ENCODE measurements at regions not wholly inside any gene's neighbourhood (a gene's known extent, or its start where the extent isn't known, plus 50 kb on each side); places are given as distances from the start of the nearest gene placed in this dataset.
"Not testable (repeated sequence)": the region's sequence is repeated elsewhere in the genome, so short reads cannot be mapped to it uniquely, and the experiment has no call there.

DNA sequence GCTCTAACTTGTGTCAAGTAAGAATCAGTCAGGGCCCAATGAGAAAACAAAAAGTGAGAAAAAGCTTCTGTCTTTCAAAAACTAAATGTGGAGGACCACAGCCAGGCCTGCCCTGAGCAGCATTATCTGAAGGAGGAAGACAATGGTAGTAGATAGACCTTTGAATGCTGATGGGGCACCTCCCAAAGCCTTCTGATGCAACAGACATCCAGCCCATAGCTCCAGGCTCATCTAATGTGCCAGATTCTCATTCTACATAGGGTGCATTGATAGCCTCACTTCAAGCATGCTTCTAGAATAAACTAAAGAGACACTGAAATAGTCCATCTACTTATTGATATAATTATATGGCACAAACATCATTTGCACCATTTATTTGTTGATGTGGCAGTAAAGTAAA, 351.6 kb downstream of the HHIPL2 start:
- ChIA-PET CTCF (no interaction called here), POLR2A (no interaction called here)

DNA sequence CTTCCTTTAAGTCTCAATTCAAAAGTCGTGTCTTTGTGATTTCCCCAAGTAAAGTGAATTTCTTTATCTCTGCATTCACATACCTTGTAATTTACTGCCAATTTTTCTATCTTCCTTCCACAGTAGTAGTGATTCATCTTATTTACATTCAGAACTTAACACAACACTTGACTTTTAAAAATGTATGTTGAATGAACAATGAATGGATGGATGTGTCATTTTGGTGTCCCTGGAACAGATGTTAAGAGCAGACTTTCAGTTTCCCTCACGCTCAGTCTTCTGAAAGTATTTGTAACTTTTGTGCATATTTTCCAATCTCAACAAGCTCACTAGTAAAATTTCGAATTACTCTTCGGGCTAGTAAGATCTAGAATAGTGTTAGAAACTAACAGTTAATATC, 352.0 kb downstream of the HHIPL2 start:
- POLR2A ChIA-PET, result no interaction called here
- CTCF ChIA-PET, result no interaction called here

DNA sequence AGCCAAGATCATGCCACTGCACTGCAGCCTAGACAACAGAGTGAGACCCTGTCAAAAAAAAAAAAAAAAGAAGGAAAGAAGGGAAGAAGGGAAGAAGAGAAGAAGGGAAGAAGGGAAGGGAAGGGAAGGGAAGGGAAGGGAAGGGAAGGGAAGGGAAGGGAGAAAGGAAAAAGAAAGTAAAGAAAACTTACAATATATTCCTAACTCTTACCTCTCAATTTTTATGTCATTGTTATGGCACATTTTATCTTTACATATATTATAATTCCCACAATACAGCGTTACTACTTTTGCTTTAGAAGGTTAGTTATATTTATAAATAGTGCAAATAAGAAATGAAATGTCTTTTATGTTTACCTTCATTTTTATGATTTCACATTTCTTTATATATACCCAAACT, 358.7 kb downstream of the HHIPL2 start:
- ChIA-PET POLR2A (no interaction called here), CTCF (no interaction called here)

DNA sequence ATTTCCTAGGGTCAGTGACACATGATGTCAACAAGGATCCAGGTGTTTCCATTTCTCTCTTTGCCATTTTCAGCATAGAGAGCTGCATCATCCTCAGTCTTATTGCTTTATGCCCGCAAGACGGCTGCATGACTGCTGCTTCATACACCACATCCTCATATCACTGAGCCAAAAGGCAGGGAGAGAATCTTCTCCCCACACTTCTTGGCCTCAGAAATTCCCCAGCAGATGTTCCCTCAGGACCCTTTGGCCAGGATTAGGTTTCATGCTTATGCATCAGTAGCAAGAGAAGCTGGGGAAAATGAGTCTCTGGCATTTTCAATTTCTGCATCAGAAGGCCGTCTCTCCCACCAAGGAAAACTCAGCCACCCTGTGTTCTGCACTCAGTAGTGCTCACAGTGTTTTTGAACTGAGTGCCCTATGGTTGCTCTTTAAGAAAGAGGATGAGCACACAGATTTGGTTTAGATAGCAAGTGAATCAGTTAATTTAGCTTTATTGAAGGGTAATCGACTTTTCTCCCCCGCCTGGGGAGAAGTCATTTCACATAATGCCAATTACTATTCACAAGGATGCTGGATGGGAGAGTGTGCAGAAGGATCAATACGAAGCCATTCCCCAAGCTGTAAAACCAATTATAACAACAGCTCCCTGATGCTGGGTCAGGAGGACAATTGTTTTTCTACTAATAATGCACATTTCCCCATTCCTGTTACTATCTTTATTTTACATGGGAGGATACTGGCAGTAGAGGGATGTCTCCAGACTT, 360.2 kb downstream of the HHIPL2 start:
- POLR2A ChIA-PET, result no interaction called here
- CTCF ChIA-PET, result interaction anchor here (0.8 to 1.5 kb wide), 2 partner anchors 9 to 17 kb away, joined by 3 read pairs; no protein-coding TSS in a partner anchor

DNA sequence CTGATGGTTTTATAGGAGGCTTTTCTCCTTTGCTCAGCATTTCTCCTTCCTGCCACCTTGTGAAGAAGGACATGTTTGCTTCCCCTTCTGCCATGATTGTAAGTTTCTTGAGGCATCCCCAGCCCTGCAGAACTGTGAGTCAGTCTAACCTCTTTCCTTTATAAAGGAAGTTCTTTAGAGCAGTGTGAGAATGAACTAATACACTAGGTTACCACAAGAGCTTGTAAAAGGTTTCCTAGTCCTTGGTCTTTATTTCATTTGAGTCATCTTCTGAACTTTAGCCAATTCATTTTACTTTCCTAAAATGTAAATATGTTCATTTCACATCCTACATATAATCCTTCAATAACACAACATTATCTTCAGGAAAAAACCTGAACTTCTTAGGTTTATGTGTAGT, 365.3 kb downstream of the HHIPL2 start:
- CTCF ChIA-PET, result no interaction called here
- POLR2A ChIA-PET, result no interaction called here

- ChIA-PET CTCF (no interaction called here), POLR2A (no interaction called here)
Observed at GRCh38 chr1:222181191-222181590, 366.7 kb downstream of the HHIPL2 start.

DNA sequence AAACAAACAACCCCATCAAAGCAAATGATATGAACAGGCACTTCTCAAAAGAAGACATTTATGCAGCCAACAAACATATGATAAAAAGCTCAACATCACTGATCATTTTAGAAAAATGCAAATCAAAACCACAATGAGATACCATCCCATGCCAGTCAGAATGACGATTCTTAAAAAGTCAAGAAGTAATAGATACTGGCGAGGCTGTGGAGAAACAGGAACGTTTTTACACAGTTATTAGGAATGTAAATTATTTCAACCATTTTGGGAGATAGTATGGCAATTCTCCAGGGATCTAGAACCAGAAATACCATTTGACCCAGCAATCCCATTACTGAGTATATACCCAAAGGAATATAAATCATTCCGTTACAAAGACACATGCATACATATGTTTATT, 370.4 kb downstream of the HHIPL2 start:
- CTCF ChIA-PET, POLR2A ChIA-PET: not testable (repeated sequence)

DNA sequence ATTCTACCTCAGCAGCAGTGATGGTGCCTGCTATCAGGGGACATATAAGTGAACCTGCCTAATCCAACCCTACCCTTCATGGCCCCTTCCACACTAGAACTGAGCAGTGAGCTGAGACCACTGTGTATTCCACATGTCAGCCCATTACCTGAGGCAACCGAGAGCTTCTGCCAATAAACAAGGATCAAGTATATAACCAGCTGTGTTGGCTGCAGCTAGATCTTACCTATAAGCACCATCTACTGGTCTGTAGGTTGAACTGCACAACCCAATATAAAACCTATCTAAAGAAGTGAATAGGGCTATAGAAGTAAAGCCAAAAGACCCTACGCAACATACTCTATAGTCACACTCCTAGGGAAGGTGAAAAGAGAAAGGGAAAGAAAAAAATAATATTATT, 376.9 kb downstream of the HHIPL2 start:
- ChIA-PET CTCF (interaction anchor here (1.1 kb wide), 1 partner anchor 16 kb away, joined by 3 read pairs; no protein-coding TSS in a partner anchor), POLR2A (no interaction called here)

DNA sequence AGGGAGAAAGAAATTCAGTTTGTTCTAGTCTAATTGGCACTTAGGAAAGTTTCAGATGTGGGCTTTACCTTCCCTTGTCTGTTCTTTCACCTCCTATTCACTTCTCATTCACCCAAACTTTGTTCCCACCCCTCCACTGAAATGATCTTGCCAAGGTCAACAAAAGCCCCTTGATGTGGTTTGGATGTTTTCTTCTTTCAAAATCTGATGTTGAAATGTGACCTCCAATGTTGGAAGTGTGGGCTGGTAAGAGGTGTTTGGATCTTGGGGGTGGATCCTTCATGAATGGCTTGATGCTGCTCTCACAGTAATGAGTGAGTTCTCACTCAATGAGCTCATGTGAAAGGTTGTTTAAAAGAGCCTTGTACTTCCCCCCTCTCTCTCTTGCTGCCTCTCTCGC, 379.3 kb downstream of the HHIPL2 start:
- CTCF ChIA-PET, result no interaction called here

DNA sequence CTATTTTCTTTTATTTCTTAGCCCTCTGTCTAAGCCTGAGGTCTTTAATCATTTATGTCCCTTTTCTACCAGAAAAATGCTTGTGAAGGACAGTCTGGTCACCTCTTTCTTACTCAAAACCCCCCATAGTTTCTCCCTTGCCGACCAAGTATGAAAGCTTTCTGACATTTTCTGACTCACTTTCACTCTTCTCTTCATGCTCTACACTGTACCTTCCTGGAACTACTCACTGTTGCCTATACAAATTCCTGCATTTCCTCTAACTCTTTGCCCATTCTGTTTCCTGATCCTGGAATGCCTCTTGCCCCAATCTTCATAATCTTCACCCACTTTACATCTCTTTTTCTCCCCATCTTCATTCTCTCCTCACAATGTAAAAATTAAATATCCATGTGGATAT, 380.0 kb downstream of the HHIPL2 start:
- POLR2A ChIA-PET, result no interaction called here
- CTCF ChIA-PET, result no interaction called here

More for the DNA sequence above, 379.3 kb downstream of the HHIPL2 start:
- POLR2A ChIA-PET, result no interaction called here

GRCh38 chr1:222167111-222167510, 380.8 kb downstream of the HHIPL2 start:
- ChIA-PET CTCF (no interaction called here), POLR2A (no interaction called here)

GRCh38 chr1:222165629-222166028, 382.3 kb downstream of the HHIPL2 start:
- ChIA-PET CTCF (interaction anchor here (1.3 kb wide), 1 partner anchor 291 kb away, joined by 3 read pairs; no protein-coding TSS in a partner anchor), POLR2A (no interaction called here)

DNA sequence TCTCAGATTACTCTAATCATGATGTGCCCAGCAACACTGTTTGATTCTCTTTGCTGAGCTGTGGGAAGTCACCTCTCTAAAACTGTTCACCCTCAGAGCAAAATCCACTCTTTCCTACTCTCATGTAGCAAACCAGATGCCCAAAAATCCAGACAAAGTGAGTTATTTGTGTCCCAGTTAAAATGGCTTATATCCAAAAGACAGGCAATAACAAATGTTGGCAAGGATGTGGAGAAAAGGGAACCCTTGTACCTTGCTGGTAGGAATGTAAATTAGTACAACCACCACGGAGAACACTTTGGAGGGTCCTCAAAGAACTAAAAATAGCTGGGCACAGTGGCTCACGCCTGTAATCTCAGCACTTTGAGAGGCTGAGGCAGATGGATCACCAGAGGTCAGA, 384.0 kb downstream of the HHIPL2 start:
- CTCF ChIA-PET, result no interaction called here
- POLR2A ChIA-PET, result no interaction called here

- CTCF ChIA-PET, result no interaction called here
Observed at GRCh38 chr1:222161676-222162075, 386.2 kb downstream of the HHIPL2 start.

DNA sequence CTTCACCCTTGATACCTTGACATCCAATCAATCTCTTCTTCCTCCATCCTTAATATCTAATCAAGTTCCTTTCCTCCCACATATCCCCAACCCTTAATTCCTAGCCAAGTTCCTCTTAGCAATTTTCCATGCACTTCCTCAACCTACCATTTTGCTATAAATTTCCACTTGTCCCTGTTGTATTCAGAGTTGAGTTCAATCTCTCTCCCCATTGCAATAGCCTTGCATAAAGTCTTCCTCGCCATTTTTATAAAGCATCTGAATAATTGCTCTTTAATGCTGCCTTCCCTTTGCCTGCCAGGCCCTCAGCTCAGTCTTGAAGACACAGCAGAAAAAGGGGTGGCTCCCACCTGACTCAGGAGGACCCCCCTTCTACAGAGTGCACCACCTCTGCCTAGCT, 390.3 kb downstream of the HHIPL2 start:
- CTCF ChIA-PET, result no interaction called here

More at GRCh38 chr1:222161676-222162075, 386.2 kb downstream of the HHIPL2 start:
- POLR2A ChIA-PET, result no interaction called here

DNA sequence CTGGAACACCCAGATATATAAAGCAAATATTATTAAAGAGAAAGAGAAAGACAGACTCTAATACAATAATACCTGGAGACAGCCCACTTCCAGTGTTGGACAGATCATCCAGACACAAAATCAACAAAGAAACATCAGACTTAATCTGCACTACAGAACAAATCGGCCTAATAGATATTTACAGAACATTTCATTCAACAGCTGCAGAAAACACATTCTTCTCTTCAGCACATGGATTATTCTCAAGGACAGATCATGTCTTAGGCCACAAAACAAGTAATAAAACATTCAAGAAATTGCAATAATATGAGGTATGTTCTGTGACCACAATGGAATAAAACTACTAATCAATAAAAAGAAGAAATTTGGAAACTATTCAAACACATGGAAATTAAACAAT, 398.3 kb upstream of the DUSP10 start:
- ChIA-PET CTCF (no interaction called here), POLR2A (no interaction called here)

More for the DNA sequence above, 390.3 kb downstream of the HHIPL2 start:
- POLR2A ChIA-PET, result no interaction called here

GRCh38 chr1:222138095-222138494, 396.2 kb upstream of the DUSP10 start:
- ChIA-PET POLR2A (no interaction called here), CTCF (no interaction called here)

GRCh38 chr1:222136869-222137268, 395.0 kb upstream of the DUSP10 start:
- ChIA-PET CTCF (no interaction called here), POLR2A (no interaction called here)

DNA sequence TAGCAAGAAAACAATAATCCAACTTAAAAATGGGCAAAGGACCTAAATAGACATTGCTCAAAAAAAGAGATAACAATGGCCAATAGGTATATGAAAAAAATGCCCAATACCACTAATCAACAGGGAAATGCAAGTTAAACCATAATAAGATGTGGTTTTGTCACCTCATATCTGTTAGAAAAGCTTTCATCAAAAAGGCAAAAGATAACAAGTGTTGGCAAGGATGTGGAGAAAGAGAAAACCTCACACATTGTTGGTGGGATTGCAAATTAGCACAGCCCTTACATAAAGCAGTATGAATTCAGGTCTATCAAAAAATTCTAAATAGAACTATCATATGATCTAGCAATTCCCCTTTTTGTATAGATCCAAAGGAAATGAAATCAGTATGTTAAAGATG, 387.2 kb upstream of the DUSP10 start:
- ChIA-PET POLR2A (no interaction called here), CTCF (no interaction called here)

GRCh38 chr1:222127526-222128152, 385.8 kb upstream of the DUSP10 start:
- CTCF ChIA-PET, result no interaction called here
- POLR2A ChIA-PET, result no interaction called here

- ChIA-PET POLR2A (no interaction called here), CTCF (no interaction called here)
Observed at GRCh38 chr1:222127096-222127495, 385.2 kb upstream of the DUSP10 start.

GRCh38 chr1:222126052-222126451, 384.2 kb upstream of the DUSP10 start:
- POLR2A ChIA-PET, result no interaction called here

More at GRCh38 chr1:222126052-222126451, 384.2 kb upstream of the DUSP10 start:
- CTCF ChIA-PET, result no interaction called here

Measured in activated CD8-positive, alpha-beta memory T cell treated with anti-CD3 and anti-CD28 coated beads for 36 hours (primary cell).